HFF-Myc (cell line): ENCODE measurements at regions not wholly inside any gene's neighbourhood (a gene's known extent, or its start where the extent isn't known, plus 50 kb on each side); places are given as distances from the start of the nearest gene placed in this dataset.
A peak's percentile ranks its signal among the peaks of the same experiment; 100 is the strongest.

ENCODE experiments used
- DNase-seq: peaks from one replicate; pipeline ENCODE4 v3.0.0-alpha.2; 2011; ENCODE audit warnings: low read depth; ENCODE audit errors: extremely low read depth
- H3K4me3 ChIP-seq: replicated peaks from 2 replicates; pipeline ENCODE4 v1.5.1; 2011; ENCODE audit warnings: low read depth, mild to moderate bottlenecking, control low read depth, low read length
- TF ChIP-seq, protein P1 (sequence below): IDR thresholded peaks from 2 replicates; pipeline ENCODE4 v1.5.1; 2012; ENCODE audit warnings: mild to moderate bottlenecking, low read depth, low read length, control low read depth; ENCODE audit errors: missing control alignments

DNA sequence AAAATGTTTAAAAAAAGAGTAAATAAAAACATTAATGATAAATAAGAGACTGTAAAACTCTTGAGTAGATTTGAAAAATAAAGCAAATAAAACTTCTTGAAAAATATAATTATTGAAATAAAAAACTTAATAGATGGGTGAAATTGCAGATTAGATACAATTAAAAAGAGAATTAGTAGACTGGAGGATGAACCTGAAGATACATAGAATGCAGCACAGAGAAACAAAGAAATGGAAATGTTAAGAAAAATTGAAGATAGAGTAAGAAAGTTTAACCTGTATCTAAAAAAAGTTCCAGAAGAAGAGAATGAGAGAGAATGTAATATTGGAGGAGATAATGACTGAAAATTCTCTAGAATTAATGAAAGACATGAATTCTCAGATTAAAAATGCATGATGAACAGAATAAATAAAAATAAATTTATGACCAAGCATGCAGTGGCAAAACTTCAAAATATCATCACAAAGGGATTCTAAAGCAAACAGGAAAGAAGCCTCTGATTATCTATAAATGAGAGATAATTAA lies 438.1 kb upstream of the CLINT1 start:
- H3K4me3 ChIP-seq: no peak overlapping the region
- no peak for DNase-seq
- TF ChIP-seq, protein P1, sequence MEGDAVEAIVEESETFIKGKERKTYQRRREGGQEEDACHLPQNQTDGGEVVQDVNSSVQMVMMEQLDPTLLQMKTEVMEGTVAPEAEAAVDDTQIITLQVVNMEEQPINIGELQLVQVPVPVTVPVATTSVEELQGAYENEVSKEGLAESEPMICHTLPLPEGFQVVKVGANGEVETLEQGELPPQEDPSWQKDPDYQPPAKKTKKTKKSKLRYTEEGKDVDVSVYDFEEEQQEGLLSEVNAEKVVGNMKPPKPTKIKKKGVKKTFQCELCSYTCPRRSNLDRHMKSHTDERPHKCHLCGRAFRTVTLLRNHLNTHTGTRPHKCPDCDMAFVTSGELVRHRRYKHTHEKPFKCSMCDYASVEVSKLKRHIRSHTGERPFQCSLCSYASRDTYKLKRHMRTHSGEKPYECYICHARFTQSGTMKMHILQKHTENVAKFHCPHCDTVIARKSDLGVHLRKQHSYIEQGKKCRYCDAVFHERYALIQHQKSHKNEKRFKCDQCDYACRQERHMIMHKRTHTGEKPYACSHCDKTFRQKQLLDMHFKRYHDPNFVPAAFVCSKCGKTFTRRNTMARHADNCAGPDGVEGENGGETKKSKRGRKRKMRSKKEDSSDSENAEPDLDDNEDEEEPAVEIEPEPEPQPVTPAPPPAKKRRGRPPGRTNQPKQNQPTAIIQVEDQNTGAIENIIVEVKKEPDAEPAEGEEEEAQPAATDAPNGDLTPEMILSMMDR: no peak

DNA sequence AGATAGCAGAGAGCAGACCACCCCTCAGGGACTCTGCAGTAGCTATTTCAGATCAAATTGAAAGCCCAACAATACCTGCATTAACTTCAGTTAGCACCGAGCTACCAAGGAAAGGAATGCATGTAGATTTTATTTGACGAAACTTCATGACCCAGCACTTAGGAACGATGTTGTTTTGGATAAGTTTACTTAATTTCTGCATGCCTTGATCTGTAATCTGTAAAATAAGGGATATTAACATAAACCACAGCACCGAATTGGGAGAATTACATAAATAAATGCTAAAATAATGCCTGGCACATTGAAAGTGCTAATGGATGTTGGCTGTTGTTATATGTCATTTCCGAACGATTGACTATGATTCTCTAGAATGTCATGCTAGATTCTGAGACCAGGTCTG lies 435.8 kb upstream of the CLINT1 start:
- TF ChIP-seq, protein P1: no peak
- no peak for DNase-seq
- no peak overlapping the region for H3K4me3 ChIP-seq

DNA sequence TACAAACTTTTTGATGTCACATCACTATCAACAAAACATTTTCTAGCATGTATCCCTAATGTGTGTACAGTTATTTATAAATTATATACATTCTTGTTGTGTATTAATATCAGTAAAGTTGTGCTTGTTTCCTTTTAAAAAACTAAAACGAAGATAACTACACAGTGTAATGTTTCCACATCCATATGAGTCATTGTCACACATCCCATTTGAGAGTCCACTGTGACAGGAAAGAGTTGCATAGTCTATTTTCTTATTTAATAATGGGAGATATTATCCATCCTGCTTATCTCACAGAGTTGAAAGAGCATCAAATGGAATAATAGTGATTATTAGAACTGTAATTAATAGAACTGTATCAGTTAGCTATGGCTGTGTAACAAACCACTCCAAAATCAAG lies 434.0 kb upstream of the CLINT1 start:
- no peak for DNase-seq
- no peak overlapping the region for H3K4me3 ChIP-seq
- TF ChIP-seq, protein P1: no peak

DNA sequence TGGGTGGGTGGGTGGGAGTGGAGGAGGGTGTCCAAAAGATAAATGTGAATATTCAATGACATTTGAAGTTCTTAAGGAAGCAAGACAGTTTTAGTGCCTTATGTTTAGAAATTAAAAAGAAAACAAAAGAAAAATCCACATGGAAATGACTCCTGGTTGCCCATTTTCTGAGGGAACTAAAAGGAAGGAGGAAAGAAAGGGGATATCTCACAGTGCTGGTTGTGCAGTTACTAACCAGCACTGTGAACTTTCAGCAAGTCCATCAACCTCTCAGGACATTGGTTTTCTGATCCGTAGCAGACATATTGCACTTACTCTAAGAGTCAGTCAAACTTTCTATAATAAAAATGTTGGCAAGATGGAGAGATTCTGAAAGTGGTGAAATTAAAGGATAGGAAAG lies 431.0 kb upstream of the CLINT1 start:
- no peak for DNase-seq
- H3K4me3 ChIP-seq: no peak overlapping the region
- TF ChIP-seq, protein P1: no peak

DNA sequence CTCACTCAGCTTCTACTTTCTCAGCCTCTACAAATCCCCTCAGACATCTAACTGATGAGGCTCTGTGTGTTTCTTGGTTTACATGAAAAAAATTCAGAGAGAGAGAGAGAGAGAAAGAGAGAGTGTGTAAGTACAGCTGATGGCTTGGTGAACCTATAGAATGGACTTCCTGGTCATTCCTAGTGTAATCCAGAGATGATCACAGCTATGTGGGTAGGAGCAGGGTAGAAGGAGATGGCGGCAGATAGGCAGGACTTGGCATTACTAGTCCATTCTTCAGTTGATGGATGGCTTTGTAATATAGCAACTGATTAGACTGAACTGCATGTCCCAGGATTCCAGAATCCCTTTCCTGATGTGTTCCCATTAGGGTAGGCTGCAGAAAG lies 429.3 kb upstream of the CLINT1 start:
- TF ChIP-seq, protein P1: no peak
- H3K4me3 ChIP-seq: no peak overlapping the region
- no peak for DNase-seq

- H3K4me3 ChIP-seq: no peak overlapping the region
- DNase-seq: peak; percentile 9
- TF ChIP-seq, protein P1: no peak
Measured at GRCh38 chr5:158287643-158288271, 428.8 kb upstream of the CLINT1 start.

GRCh38 chr5:158286827-158287226 lies 427.9 kb upstream of the CLINT1 start:
- no peak overlapping the region for H3K4me3 ChIP-seq
- TF ChIP-seq, protein P1: no peak
- no peak for DNase-seq
